ENCODE measurements at regions not wholly inside any gene's neighbourhood (a gene's known extent, or its start where the extent isn't known, plus 50 kb on each side); places are given as distances from the start of the nearest gene placed in this dataset.

GRCh38 chrX:20515841-20516461, 249.2 kb upstream of the RPS6KA3 start:
- TF ChIP-seq CTCF (IDR thresholded peaks at IDR 0.05 in 8 of 11, conservative IDR thresholded peaks at IDR 0.05 in 3 of 11) (no peak), POLR2A (IDR thresholded peaks at IDR 0.05) (no peak), POLR2AphosphoS5 (IDR thresholded peaks at IDR 0.05) (no peak)

Measured in spleen (tissue), 7 donors.